Kidney (tissue), 13 donors: ENCODE measurements at regions not wholly inside any gene's neighbourhood (a gene's known extent, or its start where the extent isn't known, plus 50 kb on each side); places are given as distances from the start of the nearest gene placed in this dataset.

Experiments
- DNase-seq, 5 donors: peaks; one replicate each; pipeline ENCODE4 v3.0.0-alpha.2; 2013 to 2020
- FAIRE-seq: peaks from 2 replicates; lab custom pipeline; 2012; peaks lifted over from hg19 to GRCh38; lab: Jason Lieb, UNC
- H3K27ac ChIP-seq, 2 donors: one replicate each; pipeline ENCODE4 v1.7.0; 2013; ENCODE audit warnings: low read depth in 2 of 2, low read length in 2 of 2, inconsistent platforms in 1 of 2
- H3K27me3 ChIP-seq: one replicate; pipeline ENCODE4 v1.7.1; 2013; ENCODE audit warnings: low read length, inconsistent platforms; ENCODE audit not compliant: control insufficient read depth, insufficient read depth
- H3K36me3 ChIP-seq, 3 donors: one replicate each; pipeline versions ENCODE4 v1.7.0 to v1.7.1; 2013; ENCODE audit warnings: low read length in 3 of 3, control low read depth in 1 of 3, inconsistent platforms in 1 of 3; ENCODE audit not compliant: insufficient read depth in 3 of 3, control insufficient read depth in 2 of 3
- H3K4me1 ChIP-seq, 3 donors: one replicate each; pipeline versions ENCODE4 v1.7.0 to v1.7.1; 2013; ENCODE audit warnings: low read length in 3 of 3, inconsistent platforms in 1 of 3, low read depth in 1 of 3; ENCODE audit not compliant: control insufficient read depth in 2 of 3, insufficient read depth in 2 of 3
- H3K4me3 ChIP-seq, 3 donors: one replicate each; pipeline versions ENCODE4 v1.7.0 to v1.8.1; 2013; ENCODE audit warnings: low read length in 3 of 3, control low read depth in 1 of 3, inconsistent platforms in 1 of 3
- H3K9ac ChIP-seq, 3 donors: one replicate each; pipeline versions ENCODE4 v1.7.0 to v1.7.1; 2013; ENCODE audit warnings: low read length in 3 of 3, control low read depth in 1 of 3, inconsistent platforms in 1 of 3
- H3K9me3 ChIP-seq, 3 donors: one replicate each; pipeline versions ENCODE4 v1.7.0 to v1.7.1; 2013; ENCODE audit warnings: low read length in 3 of 3, control low read depth in 1 of 3, inconsistent platforms in 1 of 3; ENCODE audit not compliant: control insufficient read depth in 2 of 3, insufficient read depth in 1 of 3
- CTCF ChIP-seq: IDR thresholded peaks from 3 replicates; pipeline ENCODE4 v1.5.1; 2012; ENCODE audit warnings: mild to moderate bottlenecking, moderate library complexity, borderline replicate concordance; ENCODE audit not compliant: insufficient read depth; ENCODE audit errors: extremely low read depth
- intact Hi-C: fragments of 100-400 bp; cut with DNase I; formaldehyde crosslinking; loops from one replicate; pipeline ENCODE4 v1.11.1; 2022
- donor health status: control.
- donor health status: control.
- donor health status: control.
- donor health status: control.
- donor health status: control.
- donor health status: DM: yes; HTN: yes; CAD: no.
- donor health status: Normal renal cell carcinoma (clear cell type).

GRCh38 chr3:127418560-127419147 is 130.8 kb upstream of the PRR20G start:
- no peak for FAIRE-seq
- Histone ChIP-seq H3K9me3 (no peaks in the 10 kb centered on the region), H3K27me3 (no peaks in the 10 kb centered on the region), H3K4me3 (no peak overlapping the region), H3K27ac (no peak overlapping the region), H3K36me3 (no peaks in the 10 kb centered on the region), H3K4me1 (no peaks in the 10 kb centered on the region), H3K9ac (no peak overlapping the region)
- intact Hi-C loops = no loop called here
- TF ChIP-seq CTCF = no peak
- DNase-seq = peak in 1 of 5 donors; percentile 28

GRCh38 chr3:127417709-127418559 is 130.1 kb upstream of the PRR20G start:
- TF ChIP-seq CTCF = no peak
- Histone ChIP-seq H3K4me1 (no peaks in the 10 kb centered on the region), H3K27ac (no peak overlapping the region), H3K9me3 (no peaks in the 10 kb centered on the region), H3K36me3 (no peaks in the 10 kb centered on the region), H3K9ac (no peak overlapping the region), H3K27me3 (no peaks in the 10 kb centered on the region), H3K4me3 (no peak overlapping the region)
- peak in 1 of 5 donors; percentile 12 for DNase-seq
- intact Hi-C loops = no loop called here
- no peak for FAIRE-seq

- Histone ChIP-seq H3K27me3 (no peaks in the 10 kb centered on the region), H3K9ac (no peak overlapping the region), H3K4me1 (no peaks in the 10 kb centered on the region), H3K36me3 (no peaks in the 10 kb centered on the region), H3K4me3 (no peak overlapping the region), H3K9me3 (no peaks in the 10 kb centered on the region), H3K27ac (no peak overlapping the region)
- no peak for FAIRE-seq
- intact Hi-C loops = no loop called here
- no peak for TF ChIP-seq CTCF
- DNase-seq = peak in 1 of 5 donors; percentile 35
Measured at GRCh38 chr3:127413871-127414270, 126.0 kb upstream of the PRR20G start.
